Stomach (tissue), 4 donors: ENCODE measurements at regions not wholly inside any gene's neighbourhood (a gene's known extent, or its start where the extent isn't known, plus 50 kb on each side); places are given as distances from the start of the nearest gene placed in this dataset.

Experiments used
- POLR2AphosphoS5 ChIP-seq, 3 donors: sonication (generic); formaldehyde crosslinking; IDR thresholded peaks; one replicate each; pipeline ENCODE4 v1.6.1; 2016; ENCODE audit warnings: antibody characterized with exemption in 3 of 3
- TF ChIP-seq, protein P1 (sequence below), 7 experiments: fragments of 450-650 bp in 4 of 7; fragments of 200-600 bp in 3 of 7; sonication (generic) in 3 of 7; IDR thresholded peaks; one replicate each; pipeline ENCODE4 v1.5.1; 2016 to 2019; ENCODE audit warnings: antibody characterized with exemption in 7 of 7, control low read depth in 2 of 7, mild to moderate bottlenecking in 1 of 7

DNA sequence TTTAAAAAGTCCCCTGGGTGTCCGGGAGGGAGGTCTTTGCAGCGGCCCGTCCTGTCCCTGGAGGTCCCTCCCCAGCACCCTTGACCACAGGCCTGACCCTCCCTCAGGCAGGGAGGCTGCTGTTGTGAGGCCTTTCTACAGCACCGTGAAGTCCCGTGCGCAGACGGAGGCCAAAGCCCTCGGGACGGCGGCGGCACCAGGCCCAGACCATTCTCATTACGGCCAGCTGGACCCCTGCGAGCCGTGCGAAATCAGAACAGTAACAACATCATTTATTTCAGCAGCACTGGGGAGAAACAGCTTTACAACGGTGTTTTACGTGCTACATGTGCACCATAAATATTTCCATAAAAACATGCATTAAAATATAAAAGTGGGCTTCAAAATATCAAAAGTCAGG, 101.4 kb upstream of the ACTRT2 start:
- no peak for TF ChIP-seq POLR2AphosphoS5 (IDR thresholded peaks at IDR 0.05)
- TF ChIP-seq, protein P1, sequence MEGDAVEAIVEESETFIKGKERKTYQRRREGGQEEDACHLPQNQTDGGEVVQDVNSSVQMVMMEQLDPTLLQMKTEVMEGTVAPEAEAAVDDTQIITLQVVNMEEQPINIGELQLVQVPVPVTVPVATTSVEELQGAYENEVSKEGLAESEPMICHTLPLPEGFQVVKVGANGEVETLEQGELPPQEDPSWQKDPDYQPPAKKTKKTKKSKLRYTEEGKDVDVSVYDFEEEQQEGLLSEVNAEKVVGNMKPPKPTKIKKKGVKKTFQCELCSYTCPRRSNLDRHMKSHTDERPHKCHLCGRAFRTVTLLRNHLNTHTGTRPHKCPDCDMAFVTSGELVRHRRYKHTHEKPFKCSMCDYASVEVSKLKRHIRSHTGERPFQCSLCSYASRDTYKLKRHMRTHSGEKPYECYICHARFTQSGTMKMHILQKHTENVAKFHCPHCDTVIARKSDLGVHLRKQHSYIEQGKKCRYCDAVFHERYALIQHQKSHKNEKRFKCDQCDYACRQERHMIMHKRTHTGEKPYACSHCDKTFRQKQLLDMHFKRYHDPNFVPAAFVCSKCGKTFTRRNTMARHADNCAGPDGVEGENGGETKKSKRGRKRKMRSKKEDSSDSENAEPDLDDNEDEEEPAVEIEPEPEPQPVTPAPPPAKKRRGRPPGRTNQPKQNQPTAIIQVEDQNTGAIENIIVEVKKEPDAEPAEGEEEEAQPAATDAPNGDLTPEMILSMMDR (IDR thresholded peaks at IDR 0.05): no peak
